Sigmoid colon (tissue), 6 donors: ENCODE measurements at regions not wholly inside any gene's neighbourhood (a gene's known extent, or its start where the extent isn't known, plus 50 kb on each side); places are given as distances from the start of the nearest gene placed in this dataset.

ENCODE experiments used
- DNase-seq: peaks from one replicate; pipeline ENCODE4 v3.0.0-alpha.2; 2019
- H3K27ac ChIP-seq, 4 donors: fragments of 200-600 bp; sonication (generic); one replicate each; pipeline ENCODE4 v1.5.1; 2016 to 2019; ENCODE audit warnings: mild to moderate bottlenecking in 1 of 4
- H3K27me3 ChIP-seq, 3 donors: fragments of 200-600 bp; sonication (generic); one replicate each; pipeline ENCODE4 v1.5.1; 2019; ENCODE audit warnings: mild to moderate bottlenecking in 1 of 3
- H3K36me3 ChIP-seq, 4 donors: fragments of 200-600 bp; sonication (generic); one replicate each; pipeline ENCODE4 v1.5.1; 2016 to 2019
- H3K4me1 ChIP-seq, 4 donors: fragments of 200-600 bp; sonication (generic); one replicate each; pipeline ENCODE4 v1.5.1; 2017 to 2019
- H3K4me3 ChIP-seq, 4 donors: fragments of 200-600 bp; sonication (generic); one replicate each; pipeline ENCODE4 v1.5.1; 2017 to 2019; ENCODE audit warnings: mild to moderate bottlenecking in 2 of 4, moderate library complexity in 1 of 4
- H3K9me3 ChIP-seq, 4 donors: fragments of 200-600 bp in 3 of 4; sonication (generic) in 3 of 4; one replicate each; pipeline versions ENCODE4 v1.5.1 to v1.6.1; 2013 to 2019
- CTCF ChIP-seq, 4 experiments: fragments of 450-650 bp in 3 of 4; fragments of 200-600 bp in 1 of 4; IDR thresholded peaks; one replicate each; pipeline ENCODE4 v1.5.1; 2016 to 2019; ENCODE audit warnings: antibody characterized with exemption in 4 of 4, mild to moderate bottlenecking in 3 of 4, moderate library complexity in 2 of 4
- EP300 ChIP-seq, 4 donors: sonication (generic); formaldehyde crosslinking; IDR thresholded peaks; one replicate each; pipeline ENCODE4 v1.6.1; 2017; ENCODE audit warnings: antibody characterized with exemption in 4 of 4
- POLR2A ChIP-seq, 2 donors: fragments of 450-650 bp; IDR thresholded peaks; one replicate each; pipeline ENCODE4 v1.6.1; 2016; ENCODE audit warnings: antibody characterized with exemption in 2 of 2, mild to moderate bottlenecking in 2 of 2, moderate library complexity in 2 of 2
- POLR2AphosphoS5 ChIP-seq, 4 donors: sonication (generic); formaldehyde crosslinking; IDR thresholded peaks; one replicate each; pipeline ENCODE4 v1.6.1; 2017; ENCODE audit warnings: antibody characterized with exemption in 4 of 4
- WGBS, 2 donors: extraction: QIAGEN DNeasy Blood & Tissue Kit; methylation state at CpG; one replicate each; pipeline ENCODE4 v1.1.7; 2013; 5-methylcytosine and 5-hydroxymethylcytosine counted together
- intact Hi-C: fragments of 100-400 bp; cut with DNase I; formaldehyde crosslinking; loops from one replicate; pipeline ENCODE4 v1.15.1; 2023
- donor health status: healthy with polysubstance abuse.
- donor health status: healthy.

GRCh38 chr4:96809563-96809962 is 969.7 kb downstream of the PDHA2 start:
- Histone ChIP-seq H3K36me3 (no peaks in the 10 kb centered on the region), H3K4me1 (no peaks in the 10 kb centered on the region), H3K4me3 (no peak overlapping the region), H3K27ac (no peak overlapping the region), H3K9me3 (no peaks in the 10 kb centered on the region), H3K27me3 (no peaks in the 10 kb centered on the region)
- no peak for TF ChIP-seq EP300 (IDR thresholded peaks at IDR 0.05)
- TF ChIP-seq POLR2A (IDR thresholded peaks at IDR 0.05), result no peak
- no peak for TF ChIP-seq CTCF (IDR thresholded peaks at IDR 0.05)
- TF ChIP-seq POLR2AphosphoS5 (IDR thresholded peaks at IDR 0.05), result no peak
- DNase-seq, result no peak
- intact Hi-C loops, result no loop called here
- WGBS, 2 donors, result 71 to 82% methylated on average over 2 of the region's 2 CpGs

- TF ChIP-seq EP300 (IDR thresholded peaks at IDR 0.05) (no peak), CTCF (IDR thresholded peaks at IDR 0.05) (no peak), POLR2AphosphoS5 (IDR thresholded peaks at IDR 0.05) (no peak), POLR2A (IDR thresholded peaks at IDR 0.05) (no peak)
- no peak overlapping the region for H3K27ac ChIP-seq
- no peak overlapping the region for H3K4me3 ChIP-seq
- H3K27me3 ChIP-seq, result no peaks in the 10 kb centered on the region
- intact Hi-C loops, result no loop called here
- no peaks in the 10 kb centered on the region for H3K36me3 ChIP-seq
- no peaks in the 10 kb centered on the region for H3K9me3 ChIP-seq
- peaks cover 0 to 12% (median 4%) of the 10 kb centered on the region in 4 donors for H3K4me1 ChIP-seq
- WGBS, 2 donors, result 78 to 88% methylated on average over 4 of the region's 4 CpGs
- no peak for DNase-seq
Observed at GRCh38 chr4:96827086-96827485, 987.2 kb downstream of the PDHA2 start.

- Histone ChIP-seq H3K4me3 (no peak overlapping the region), H3K9me3 (no peaks in the 10 kb centered on the region), H3K27ac (no peak overlapping the region), H3K36me3 (no peaks in the 10 kb centered on the region), H3K27me3 (no peaks in the 10 kb centered on the region), H3K4me1 (no peaks in the 10 kb centered on the region)
- WGBS, 2 donors, result 56 to 64% methylated on average over 2 of the region's 2 CpGs
- TF ChIP-seq EP300 (IDR thresholded peaks at IDR 0.05) (no peak), CTCF (IDR thresholded peaks at IDR 0.05) (no peak), POLR2AphosphoS5 (IDR thresholded peaks at IDR 0.05) (no peak), POLR2A (IDR thresholded peaks at IDR 0.05) (no peak)
- intact Hi-C loops, result no loop called here
- DNase-seq, result no peak
Observed at GRCh38 chr4:96833831-96834230, 993.9 kb downstream of the PDHA2 start.

GRCh38 chr4:96835991-96836390 is 996.1 kb downstream of the PDHA2 start:
- 34 to 70% methylated on average over 3 of the region's 3 CpGs for WGBS, 2 donors
- no peak for DNase-seq
- no peaks in the 10 kb centered on the region for H3K36me3 ChIP-seq
- no peaks in the 10 kb centered on the region for H3K9me3 ChIP-seq
- no peaks in the 10 kb centered on the region for H3K4me1 ChIP-seq
- H3K27ac ChIP-seq, result no peak overlapping the region
- TF ChIP-seq EP300 (IDR thresholded peaks at IDR 0.05) (no peak), CTCF (IDR thresholded peaks at IDR 0.05) (no peak), POLR2A (IDR thresholded peaks at IDR 0.05) (no peak), POLR2AphosphoS5 (IDR thresholded peaks at IDR 0.05) (no peak)
- intact Hi-C loops, result no loop called here
- H3K27me3 ChIP-seq, result no peaks in the 10 kb centered on the region
- no peak overlapping the region for H3K4me3 ChIP-seq

- H3K27me3 ChIP-seq, result no peaks in the 10 kb centered on the region
- H3K4me3 ChIP-seq, result no peak overlapping the region
- DNase-seq, result no peak
- H3K4me1 ChIP-seq, result no peaks in the 10 kb centered on the region
- no peak overlapping the region for H3K27ac ChIP-seq
- intact Hi-C loops, result no loop called here
- no peaks in the 10 kb centered on the region for H3K9me3 ChIP-seq
- no peaks in the 10 kb centered on the region for H3K36me3 ChIP-seq
- TF ChIP-seq POLR2AphosphoS5 (IDR thresholded peaks at IDR 0.05) (no peak), POLR2A (IDR thresholded peaks at IDR 0.05) (no peak), CTCF (IDR thresholded peaks at IDR 0.05) (no peak), EP300 (IDR thresholded peaks at IDR 0.05) (no peak)
- 79 to 88% methylated on average over 2 of the region's 2 CpGs for WGBS, 2 donors
Observed at GRCh38 chr4:96839441-96839840, 999.5 kb downstream of the PDHA2 start.
